Panc1 (cell line): ENCODE measurements at regions not wholly inside any gene's neighbourhood (a gene's known extent, or its start where the extent isn't known, plus 50 kb on each side); places are given as distances from the start of the nearest gene placed in this dataset.

ENCODE experiments used
- ATAC-seq: fragments of 200-7000 bp; cut with Tn5 transposase; 2 replicates; pipeline ENCODE4 v1.9.1; 2020; ENCODE audit warnings: mild to moderate bottlenecking, moderate library complexity
- BruUV-seq: library from RNA; stranded (reverse); fragments of 400-500 nt; replicated peaks from 2 replicates; lab custom pipeline; 2021; lab: Mats Ljungman, UMichigan
- CTCF ChIA-PET: fragments of 300-600 bp; sonication (Branson Sonifier 250); formaldehyde crosslinking; loops from one replicate; lab custom pipeline; 2022; ENCODE audit warnings: antibody characterized with exemption; lab: Charles Lee
- POLR2A ChIA-PET: fragments of 300-600 bp; sonication (Branson Sonifier 250); formaldehyde crosslinking; loops from one replicate; lab custom pipeline; 2022; ENCODE audit warnings: antibody characterized with exemption; lab: Charles Lee
- DNase-seq: peaks from one replicate; pipeline ENCODE4 v3.0.0-alpha.2; 2010; ENCODE audit warnings: low read depth, low spot score
- H3K27ac ChIP-seq: 2 replicates; pipeline ENCODE4 v1.5.1; 2011; ENCODE audit warnings: mild to moderate bottlenecking, low read length, inconsistent platforms
- H3K27me3 ChIP-seq: fragments of 200-500 bp; sonication (Bioruptor generic); 2 replicates; pipeline ENCODE4 v1.6.0; 2014; ENCODE audit warnings: low read length, inconsistent platforms; ENCODE audit not compliant: control insufficient read depth, insufficient read depth
- H3K36me3 ChIP-seq: fragments of 200-500 bp; sonication (Bioruptor generic); 2 replicates; pipeline ENCODE4 v1.5.1; 2014; ENCODE audit warnings: inconsistent platforms, mild to moderate bottlenecking, low read length, moderate library complexity; ENCODE audit not compliant: control insufficient read depth, insufficient read depth
- H3K4me1 ChIP-seq: 2 replicates; pipeline ENCODE4 v1.5.1; 2011; ENCODE audit warnings: inconsistent platforms, mild to moderate bottlenecking, low read length, moderate library complexity; ENCODE audit not compliant: control insufficient read depth, insufficient read depth
- H3K4me3 ChIP-seq, 2 experiments: 2 replicates each; pipeline ENCODE4 v1.5.1; 2011 to 2012; ENCODE audit warnings: low read depth in 2 of 2, low read length in 2 of 2, mild to moderate bottlenecking in 2 of 2, inconsistent platforms in 1 of 2, moderate library complexity in 1 of 2
- H3K9me3 ChIP-seq: fragments of 200-500 bp; sonication (Bioruptor generic); 2 replicates; pipeline ENCODE4 v1.5.1; 2014; ENCODE audit warnings: low read depth, mild to moderate bottlenecking, inconsistent platforms, low read length, moderate library complexity; ENCODE audit not compliant: control insufficient read depth, insufficient read depth
- CTCF ChIP-seq: fragments of 450-650 bp; IDR thresholded peaks from 2 replicates; pipeline ENCODE4 v1.5.1; 2017; ENCODE audit warnings: mild to moderate bottlenecking
- POLR2AphosphoS5 ChIP-seq: IDR thresholded peaks from 2 replicates; pipeline ENCODE4 v1.6.1; 2012; ENCODE audit warnings: mild to moderate bottlenecking, low read depth, low read length, moderate library complexity
- REST ChIP-seq, 2 experiments: IDR thresholded peaks; 2 replicates each; pipeline ENCODE4 v1.6.1; 2011 to 2012; ENCODE audit warnings: low read depth in 2 of 2, control low read depth in 1 of 2, low read length in 1 of 2, mild to moderate bottlenecking in 1 of 2, moderate library complexity in 1 of 2; ENCODE audit not compliant: insufficient read depth in 1 of 2
- SIN3A ChIP-seq: IDR thresholded peaks from 2 replicates; pipeline ENCODE4 v1.6.1; 2012; ENCODE audit warnings: low read depth, mild to moderate bottlenecking, low read length, moderate library complexity, borderline replicate concordance; ENCODE audit not compliant: insufficient read depth
- TCF7L2 ChIP-seq: IDR thresholded peaks from 2 replicates; pipeline ENCODE4 v1.6.1; 2011; ENCODE audit warnings: mild to moderate bottlenecking, low read depth, low read length, inconsistent platforms
- in situ Hi-C: cut with HindIII; loops from 2 replicates; pipeline ENCODE4 v1.10.0; 2016; ENCODE audit warnings: low sequenced_read_pairs, low pct_unique_long_range_greater_than_20kb
- intact Hi-C: fragments of 100-400 bp; cut with micrococcal nuclease; formaldehyde crosslinking; loops from one replicate; pipeline ENCODE4 v1.10.0; 2022; ENCODE audit not compliant: unreplicated experiment

- Histone ChIP-seq H3K27ac (no peak overlapping the region), H3K9me3 (no peaks in the 10 kb centered on the region; the same call in 1 of the 2 replicates), H3K4me1 (no peaks in the 10 kb centered on the region), H3K4me3 (no peak overlapping the region), H3K27me3 (no peaks in the 10 kb centered on the region), H3K36me3 (no peaks in the 10 kb centered on the region)
- DNase-seq (no peak), ATAC-seq (no peak)
- TF ChIP-seq REST (IDR thresholded peaks at IDR 0.05; ENCODE audit: insufficient read depth in 1 of 2, low read depth in 2 of 2, low read length in 1 of 2) (no peak), SIN3A (no peak), TCF7L2 (no peak)
- POLR2A ChIA-PET, result no interaction called here
- CTCF ChIA-PET, result no interaction called here
- no TSS peak for BruUV-seq
- in situ Hi-C loops, result no loop called here
- intact Hi-C loops, result no loop called here
These were observed 700.0 kb downstream of the MAFB start for GRCh38 chr20:39988991-39989390.

GRCh38 chr20:39986173-39986904 is 702.7 kb downstream of the MAFB start:
- no peak overlapping the region for H3K27ac ChIP-seq

GRCh38 chr20:39985271-39985827 is 703.7 kb downstream of the MAFB start:
- TF ChIP-seq SIN3A (no peak), POLR2AphosphoS5 (no peak), REST (IDR thresholded peaks at IDR 0.05; ENCODE audit: insufficient read depth in 1 of 2, low read depth in 2 of 2, low read length in 1 of 2) (no peak), CTCF (no peak), TCF7L2 (no peak)
- in situ Hi-C loops, result no loop called here
- POLR2A ChIA-PET, result no interaction called here
- H3K9me3 ChIP-seq, result no peaks in the 10 kb centered on the region; the same call in 1 of the 2 replicates
- H3K4me3 ChIP-seq, result no peak overlapping the region
- H3K27ac ChIP-seq, result no peak overlapping the region
- BruUV-seq, result no TSS peak
- no peaks in the 10 kb centered on the region for H3K27me3 ChIP-seq
- ATAC-seq (no peak), DNase-seq (no peak)
- no peaks in the 10 kb centered on the region for H3K36me3 ChIP-seq
- H3K4me1 ChIP-seq, result no peaks in the 10 kb centered on the region
- intact Hi-C loops, result no loop called here
- CTCF ChIA-PET, result no interaction called here

More at GRCh38 chr20:39986173-39986904, 702.7 kb downstream of the MAFB start:
- H3K4me3 ChIP-seq, result no peak overlapping the region
- no peaks in the 10 kb centered on the region for H3K27me3 ChIP-seq
- no peaks in the 10 kb centered on the region; the same call in 1 of the 2 replicates for H3K9me3 ChIP-seq
- H3K4me1 ChIP-seq, result no peaks in the 10 kb centered on the region
- POLR2A ChIA-PET, result no interaction called here
- no peak for ATAC-seq
- no TSS peak for BruUV-seq
- no peaks in the 10 kb centered on the region for H3K36me3 ChIP-seq
- TF ChIP-seq TCF7L2, result no peak
- CTCF ChIA-PET, result no interaction called here
- intact Hi-C loops, result no loop called here
- in situ Hi-C loops, result no loop called here
- DNase-seq, result no peak
